Fibroblast of skin of right biceps (primary cell): ENCODE measurements at regions not wholly inside any gene's neighbourhood (a gene's known extent, or its start where the extent isn't known, plus 50 kb on each side); places are given as distances from the start of the nearest gene placed in this dataset.

Experiments
- DNase-seq: peaks from one replicate; pipeline ENCODE4 v3.0.0-alpha.2; 2013

GRCh38 chr17:74098136-74099024, 105.1 kb upstream of the RPL38 start:
- no peak for DNase-seq

GRCh38 chr17:74099442-74100340, 103.8 kb upstream of the RPL38 start:
- no peak for DNase-seq

GRCh38 chr17:74104921-74105320, 98.6 kb upstream of the RPL38 start:
- DNase-seq: no peak

- DNase-seq: no peak
Observed at GRCh38 chr17:74107107-74107506, 96.4 kb upstream of the RPL38 start.

- DNase-seq: no peak
Observed at GRCh38 chr17:74108126-74108705, 95.3 kb upstream of the RPL38 start.

GRCh38 chr17:74110467-74110866, 93.0 kb upstream of the RPL38 start:
- DNase-seq: no peak

- DNase-seq: no peak
Observed at GRCh38 chr17:74113326-74113725, 90.2 kb upstream of the RPL38 start.

GRCh38 chr17:74113952-74114351, 89.5 kb upstream of the RPL38 start:
- DNase-seq: no peak

- no peak for DNase-seq
Observed at GRCh38 chr17:74114881-74115470, 88.5 kb upstream of the RPL38 start.

- no peak for DNase-seq
Observed at GRCh38 chr17:74115586-74115985, 87.9 kb upstream of the RPL38 start.

- peak; percentile 67 for DNase-seq
Observed at GRCh38 chr17:74116087-74116717, 87.3 kb upstream of the RPL38 start.

- DNase-seq: no peak
Observed at GRCh38 chr17:74117087-74117698, 86.3 kb upstream of the RPL38 start.

GRCh38 chr17:74117999-74118421, 85.5 kb upstream of the RPL38 start:
- DNase-seq: peak; percentile 11

- no peak for DNase-seq
Observed at GRCh38 chr17:74118504-74118903, 85.0 kb upstream of the RPL38 start.

GRCh38 chr17:74119049-74119580, 84.4 kb upstream of the RPL38 start:
- DNase-seq: no peak

- no peak for DNase-seq
Observed at GRCh38 chr17:74119965-74120364, 83.5 kb upstream of the RPL38 start.

GRCh38 chr17:74123350-74123749, 80.1 kb upstream of the RPL38 start:
- peak; percentile 84 for DNase-seq

- peak; percentile 26 for DNase-seq
Observed at GRCh38 chr17:74123866-74124444, 79.5 kb upstream of the RPL38 start.

GRCh38 chr17:74125156-74125555, 78.3 kb upstream of the RPL38 start:
- no peak for DNase-seq

- no peak for DNase-seq
Observed at GRCh38 chr17:74126179-74126900, 77.1 kb upstream of the RPL38 start.

- no peak for DNase-seq
Observed at GRCh38 chr17:74126959-74127358, 76.5 kb upstream of the RPL38 start.
